A673 (cell line): ENCODE measurements at regions not wholly inside any gene's neighbourhood (a gene's known extent, or its start where the extent isn't known, plus 50 kb on each side); places are given as distances from the start of the nearest gene placed in this dataset.

Source experiments
- EZH2 ChIP-seq: fragments of 200-600 bp; sonication (generic); IDR thresholded peaks from 2 replicates; pipeline ENCODE4 v1.6.1; 2017; ENCODE audit warnings: borderline replicate concordance, low read depth, mild to moderate bottlenecking, mixed read lengths, antibody characterized with exemption, low read length; ENCODE audit not compliant: poor library complexity, severe bottlenecking
- TF ChIP-seq, protein P1 (sequence below): fragments of 300-800, 200-600 bp; sonication (generic); conservative IDR thresholded peaks from 2 replicates; pipeline ENCODE4 v1.5.1; 2017; ENCODE audit warnings: low read depth, mild to moderate bottlenecking, antibody characterized with exemption, low read length, moderate library complexity, mixed read lengths

DNA sequence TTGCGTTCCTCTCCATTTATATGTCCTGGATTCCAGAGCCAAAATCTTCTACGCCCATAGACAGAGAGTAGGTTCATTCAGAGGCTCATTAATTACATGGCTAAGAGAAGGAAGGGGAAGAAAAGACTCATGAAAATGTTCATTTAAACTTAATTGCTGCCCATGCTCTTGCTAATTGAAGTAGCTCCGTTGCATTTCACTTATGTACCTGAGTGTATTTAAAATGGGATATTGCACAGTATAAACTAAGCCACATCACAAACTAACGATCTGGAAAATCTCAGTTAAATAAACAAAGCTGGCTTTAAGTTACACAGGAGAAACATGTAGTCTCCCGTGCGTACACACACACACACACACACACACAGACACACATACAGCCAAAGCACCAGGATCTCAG is 269.2 kb downstream of the CDC5L start:
- TF ChIP-seq, protein P1, sequence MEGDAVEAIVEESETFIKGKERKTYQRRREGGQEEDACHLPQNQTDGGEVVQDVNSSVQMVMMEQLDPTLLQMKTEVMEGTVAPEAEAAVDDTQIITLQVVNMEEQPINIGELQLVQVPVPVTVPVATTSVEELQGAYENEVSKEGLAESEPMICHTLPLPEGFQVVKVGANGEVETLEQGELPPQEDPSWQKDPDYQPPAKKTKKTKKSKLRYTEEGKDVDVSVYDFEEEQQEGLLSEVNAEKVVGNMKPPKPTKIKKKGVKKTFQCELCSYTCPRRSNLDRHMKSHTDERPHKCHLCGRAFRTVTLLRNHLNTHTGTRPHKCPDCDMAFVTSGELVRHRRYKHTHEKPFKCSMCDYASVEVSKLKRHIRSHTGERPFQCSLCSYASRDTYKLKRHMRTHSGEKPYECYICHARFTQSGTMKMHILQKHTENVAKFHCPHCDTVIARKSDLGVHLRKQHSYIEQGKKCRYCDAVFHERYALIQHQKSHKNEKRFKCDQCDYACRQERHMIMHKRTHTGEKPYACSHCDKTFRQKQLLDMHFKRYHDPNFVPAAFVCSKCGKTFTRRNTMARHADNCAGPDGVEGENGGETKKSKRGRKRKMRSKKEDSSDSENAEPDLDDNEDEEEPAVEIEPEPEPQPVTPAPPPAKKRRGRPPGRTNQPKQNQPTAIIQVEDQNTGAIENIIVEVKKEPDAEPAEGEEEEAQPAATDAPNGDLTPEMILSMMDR, result no peak
- TF ChIP-seq EZH2, result no peak
